Esophagus muscularis mucosa (tissue), 4 donors: ENCODE measurements at regions not wholly inside any gene's neighbourhood (a gene's known extent, or its start where the extent isn't known, plus 50 kb on each side); places are given as distances from the start of the nearest gene placed in this dataset.

Source experiments
- EP300 ChIP-seq: sonication (generic); formaldehyde crosslinking; IDR thresholded peaks from one replicate; pipeline ENCODE4 v1.6.1; 2017; ENCODE audit warnings: antibody characterized with exemption
- POLR2A ChIP-seq: fragments of 450-650 bp; IDR thresholded peaks from one replicate; pipeline ENCODE4 v1.6.1; 2017; ENCODE audit warnings: antibody characterized with exemption, moderate library complexity, mild to moderate bottlenecking, low read depth
- POLR2AphosphoS5 ChIP-seq, 2 donors: sonication (generic); formaldehyde crosslinking; IDR thresholded peaks; one replicate each; pipeline ENCODE4 v1.6.1; 2017; ENCODE audit warnings: antibody characterized with exemption in 2 of 2
- TF ChIP-seq, protein P1 (sequence below), 3 experiments: fragments of 200-600 bp in 2 of 3; fragments of 450-650 bp in 1 of 3; sonication (generic) in 2 of 3; IDR thresholded peaks; one replicate each; pipeline ENCODE4 v1.5.1; 2017 to 2019; ENCODE audit warnings: antibody characterized with exemption in 3 of 3, mild to moderate bottlenecking in 2 of 3, moderate library complexity in 1 of 3

DNA sequence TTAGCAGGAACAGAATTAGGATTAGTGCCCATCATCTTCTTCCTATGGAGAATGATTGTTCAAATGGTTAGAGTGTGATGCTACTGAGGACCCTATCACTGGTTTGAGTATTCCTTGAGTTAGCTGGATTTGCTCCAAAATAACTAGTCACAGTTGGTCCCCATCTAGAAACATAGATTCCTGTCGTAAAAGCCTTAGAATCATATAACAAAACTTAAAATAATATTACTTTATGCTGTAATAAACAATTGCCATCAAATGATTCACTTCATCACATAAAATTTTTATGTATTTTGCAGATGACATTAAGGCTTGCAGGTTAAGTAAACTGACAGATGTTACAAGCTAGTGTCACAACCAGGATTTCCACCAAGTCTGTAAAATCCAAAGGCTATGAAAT, 209.8 kb downstream of the CCER1 start:
- no peak for TF ChIP-seq POLR2AphosphoS5 (IDR thresholded peaks at IDR 0.05)
- TF ChIP-seq, protein P1, sequence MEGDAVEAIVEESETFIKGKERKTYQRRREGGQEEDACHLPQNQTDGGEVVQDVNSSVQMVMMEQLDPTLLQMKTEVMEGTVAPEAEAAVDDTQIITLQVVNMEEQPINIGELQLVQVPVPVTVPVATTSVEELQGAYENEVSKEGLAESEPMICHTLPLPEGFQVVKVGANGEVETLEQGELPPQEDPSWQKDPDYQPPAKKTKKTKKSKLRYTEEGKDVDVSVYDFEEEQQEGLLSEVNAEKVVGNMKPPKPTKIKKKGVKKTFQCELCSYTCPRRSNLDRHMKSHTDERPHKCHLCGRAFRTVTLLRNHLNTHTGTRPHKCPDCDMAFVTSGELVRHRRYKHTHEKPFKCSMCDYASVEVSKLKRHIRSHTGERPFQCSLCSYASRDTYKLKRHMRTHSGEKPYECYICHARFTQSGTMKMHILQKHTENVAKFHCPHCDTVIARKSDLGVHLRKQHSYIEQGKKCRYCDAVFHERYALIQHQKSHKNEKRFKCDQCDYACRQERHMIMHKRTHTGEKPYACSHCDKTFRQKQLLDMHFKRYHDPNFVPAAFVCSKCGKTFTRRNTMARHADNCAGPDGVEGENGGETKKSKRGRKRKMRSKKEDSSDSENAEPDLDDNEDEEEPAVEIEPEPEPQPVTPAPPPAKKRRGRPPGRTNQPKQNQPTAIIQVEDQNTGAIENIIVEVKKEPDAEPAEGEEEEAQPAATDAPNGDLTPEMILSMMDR (IDR thresholded peaks at IDR 0.05) = no peak
- TF ChIP-seq POLR2A = no peak
- no peak for TF ChIP-seq EP300
